Vagina (tissue), 2 donors: ENCODE measurements at regions not wholly inside any gene's neighbourhood (a gene's known extent, or its start where the extent isn't known, plus 50 kb on each side); places are given as distances from the start of the nearest gene placed in this dataset.

ENCODE experiments used
- POLR2A ChIP-seq, 2 donors: fragments of 450-650 bp; IDR thresholded peaks; one replicate each; pipeline ENCODE4 v1.6.1; 2017; ENCODE audit warnings: antibody characterized with exemption in 2 of 2, mild to moderate bottlenecking in 2 of 2, moderate library complexity in 2 of 2
- TF ChIP-seq, protein P1 (sequence below), 3 experiments: fragments of 450-650 bp in 2 of 3; fragments of 200-600 bp in 1 of 3; sonication (generic) in 1 of 3; IDR thresholded peaks; one replicate each; pipeline ENCODE4 v1.5.1; 2017 to 2019; ENCODE audit warnings: antibody characterized with exemption in 3 of 3, mild to moderate bottlenecking in 2 of 3, moderate library complexity in 2 of 3

DNA sequence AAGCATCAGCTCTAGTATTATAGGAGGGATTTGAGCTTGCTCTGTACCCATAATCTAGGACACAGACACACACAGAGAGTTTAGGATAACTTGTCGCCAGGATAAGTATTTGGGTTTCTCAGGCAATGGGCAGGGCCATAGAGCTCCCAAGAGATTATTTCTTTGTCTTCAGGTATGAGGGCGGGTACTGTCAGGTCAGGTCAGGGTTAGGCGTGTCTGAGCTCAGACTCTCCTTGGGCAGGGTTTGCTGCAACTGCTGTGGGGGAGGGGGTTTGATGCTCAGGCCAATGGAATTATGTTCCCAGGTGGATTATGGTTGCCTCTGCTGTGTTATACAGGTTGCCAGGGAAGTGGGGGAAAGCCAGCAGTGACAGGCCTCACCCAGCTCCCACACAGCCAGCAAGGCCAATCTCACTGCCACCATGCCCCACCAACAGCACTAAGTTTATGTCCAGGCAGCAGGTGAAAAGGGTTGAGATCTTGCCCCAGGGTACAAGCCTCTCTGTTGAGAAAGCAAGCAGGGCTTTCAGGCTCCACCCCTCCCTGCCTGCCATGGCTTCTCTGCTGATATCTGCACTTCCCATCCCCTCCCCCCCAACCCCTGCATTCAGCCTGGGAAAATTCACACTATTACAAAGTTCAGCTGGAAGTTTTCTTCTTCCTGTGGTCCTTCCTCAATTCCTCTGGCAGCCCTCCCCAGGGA is 101.3 kb downstream of the RRAGB start:
- TF ChIP-seq, protein P1, sequence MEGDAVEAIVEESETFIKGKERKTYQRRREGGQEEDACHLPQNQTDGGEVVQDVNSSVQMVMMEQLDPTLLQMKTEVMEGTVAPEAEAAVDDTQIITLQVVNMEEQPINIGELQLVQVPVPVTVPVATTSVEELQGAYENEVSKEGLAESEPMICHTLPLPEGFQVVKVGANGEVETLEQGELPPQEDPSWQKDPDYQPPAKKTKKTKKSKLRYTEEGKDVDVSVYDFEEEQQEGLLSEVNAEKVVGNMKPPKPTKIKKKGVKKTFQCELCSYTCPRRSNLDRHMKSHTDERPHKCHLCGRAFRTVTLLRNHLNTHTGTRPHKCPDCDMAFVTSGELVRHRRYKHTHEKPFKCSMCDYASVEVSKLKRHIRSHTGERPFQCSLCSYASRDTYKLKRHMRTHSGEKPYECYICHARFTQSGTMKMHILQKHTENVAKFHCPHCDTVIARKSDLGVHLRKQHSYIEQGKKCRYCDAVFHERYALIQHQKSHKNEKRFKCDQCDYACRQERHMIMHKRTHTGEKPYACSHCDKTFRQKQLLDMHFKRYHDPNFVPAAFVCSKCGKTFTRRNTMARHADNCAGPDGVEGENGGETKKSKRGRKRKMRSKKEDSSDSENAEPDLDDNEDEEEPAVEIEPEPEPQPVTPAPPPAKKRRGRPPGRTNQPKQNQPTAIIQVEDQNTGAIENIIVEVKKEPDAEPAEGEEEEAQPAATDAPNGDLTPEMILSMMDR (IDR thresholded peaks at IDR 0.05) = no peak
- no peak for TF ChIP-seq POLR2A (IDR thresholded peaks at IDR 0.05)
